Gastrocnemius medialis (tissue), 4 donors: ENCODE measurements at regions not wholly inside any gene's neighbourhood (a gene's known extent, or its start where the extent isn't known, plus 50 kb on each side); places are given as distances from the start of the nearest gene placed in this dataset.

Experiments used
- ATAC-seq, 2 donors: fragments of 150-250 bp; one replicate each; pipeline ENCODE4 v1.9.1; 2016
- DNase-seq, 2 donors: peaks; one replicate each; pipeline ENCODE4 v3.0.0-alpha.2; 2019
- H3K27ac ChIP-seq, 4 donors: fragments of 200-600 bp; sonication (generic); 1 replicate in 1 of 4; 2 replicates in 3 of 4; pipeline ENCODE4 v1.5.1; 2016 to 2018; ENCODE audit warnings: mild to moderate bottlenecking in 2 of 4, moderate library complexity in 1 of 4
- H3K27me3 ChIP-seq, 3 donors: fragments of 200-600 bp; sonication (generic) in 2 of 3; 1 replicate in 1 of 3; 2 replicates in 2 of 3; pipeline versions ENCODE4 v1.5.1 to v1.6.0; 2016 to 2019; ENCODE audit warnings: mild to moderate bottlenecking in 1 of 3, moderate library complexity in 1 of 3
- H3K36me3 ChIP-seq, 2 donors: fragments of 200-600 bp; sonication (generic) in 1 of 2; one replicate each; pipeline ENCODE4 v1.5.1; 2017 to 2018
- H3K4me1 ChIP-seq, 2 donors: fragments of 200-600 bp; sonication (generic) in 1 of 2; one replicate each; pipeline ENCODE4 v1.5.1; 2016 to 2017; ENCODE audit warnings: mild to moderate bottlenecking in 2 of 2
- H3K4me3 ChIP-seq, 4 donors: fragments of 200-600 bp; sonication (generic) in 3 of 4; 1 replicate in 1 of 4; 2 replicates in 3 of 4; pipeline ENCODE4 v1.5.1; 2016 to 2019; ENCODE audit warnings: mild to moderate bottlenecking in 2 of 4
- H3K9me3 ChIP-seq, 3 donors: fragments of 200-600 bp; sonication (generic) in 2 of 3; 1 replicate in 1 of 3; 2 replicates in 2 of 3; pipeline ENCODE4 v1.5.1; 2016 to 2019
- POLR2A ChIP-seq, 2 donors: fragments of 450-650 bp; IDR thresholded peaks; one replicate each; pipeline ENCODE4 v1.6.1; 2017; ENCODE audit warnings: antibody characterized with exemption in 2 of 2, mild to moderate bottlenecking in 2 of 2, moderate library complexity in 2 of 2
- in situ Hi-C, 4 donors: fragments of 200-750 bp; cut with MboI; loops; one replicate each; pipeline versions ENCODE4 v1.15.0 to v1.8.0; 2017; ENCODE audit warnings: low sequenced_read_pairs in 4 of 4
- intact Hi-C: fragments of 100-400 bp; cut with DNase I; formaldehyde crosslinking; loops from one replicate; pipeline ENCODE4 v1.15.1; 2023; ENCODE audit warnings: low total_unique reads
- TF ChIP-seq, protein P1 (sequence below), 5 experiments: fragments of 450-650 bp in 3 of 5; fragments of 200-600 bp in 2 of 5; sonication (generic) in 2 of 5; IDR thresholded peaks in 4 of 5; conservative IDR thresholded peaks in 1 of 5; 1 replicate in 4 of 5; 2 replicates in 1 of 5; pipeline ENCODE4 v1.5.1; 2016 to 2019; ENCODE audit warnings: antibody characterized with exemption in 5 of 5, mild to moderate bottlenecking in 3 of 5, moderate library complexity in 3 of 5

DNA sequence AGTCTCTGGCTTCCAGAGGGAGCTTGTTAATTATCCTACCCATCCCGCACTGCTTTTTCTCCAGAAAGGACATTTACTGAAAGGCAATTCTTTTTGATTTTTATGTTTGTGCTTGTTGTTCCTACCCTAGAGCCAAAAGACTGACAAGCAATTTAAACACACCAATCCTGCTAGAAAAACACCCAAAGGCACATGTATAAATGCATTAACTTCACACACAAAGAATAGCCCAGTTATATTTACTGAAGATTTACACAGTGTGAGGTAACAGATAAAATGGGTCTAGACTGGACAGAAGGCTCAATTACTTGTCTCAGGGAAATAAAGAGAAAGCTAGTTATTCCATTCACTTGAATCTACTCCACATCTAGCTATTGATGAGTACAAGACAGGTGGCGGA is 61.2 kb upstream of the NOCT start:
- in situ Hi-C loops, result no loop called here
- H3K9me3 ChIP-seq, result no peaks in the 10 kb centered on the region
- no peak for TF ChIP-seq POLR2A (IDR thresholded peaks at IDR 0.05)
- TF ChIP-seq, protein P1, sequence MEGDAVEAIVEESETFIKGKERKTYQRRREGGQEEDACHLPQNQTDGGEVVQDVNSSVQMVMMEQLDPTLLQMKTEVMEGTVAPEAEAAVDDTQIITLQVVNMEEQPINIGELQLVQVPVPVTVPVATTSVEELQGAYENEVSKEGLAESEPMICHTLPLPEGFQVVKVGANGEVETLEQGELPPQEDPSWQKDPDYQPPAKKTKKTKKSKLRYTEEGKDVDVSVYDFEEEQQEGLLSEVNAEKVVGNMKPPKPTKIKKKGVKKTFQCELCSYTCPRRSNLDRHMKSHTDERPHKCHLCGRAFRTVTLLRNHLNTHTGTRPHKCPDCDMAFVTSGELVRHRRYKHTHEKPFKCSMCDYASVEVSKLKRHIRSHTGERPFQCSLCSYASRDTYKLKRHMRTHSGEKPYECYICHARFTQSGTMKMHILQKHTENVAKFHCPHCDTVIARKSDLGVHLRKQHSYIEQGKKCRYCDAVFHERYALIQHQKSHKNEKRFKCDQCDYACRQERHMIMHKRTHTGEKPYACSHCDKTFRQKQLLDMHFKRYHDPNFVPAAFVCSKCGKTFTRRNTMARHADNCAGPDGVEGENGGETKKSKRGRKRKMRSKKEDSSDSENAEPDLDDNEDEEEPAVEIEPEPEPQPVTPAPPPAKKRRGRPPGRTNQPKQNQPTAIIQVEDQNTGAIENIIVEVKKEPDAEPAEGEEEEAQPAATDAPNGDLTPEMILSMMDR (IDR thresholded peaks at IDR 0.05 in 4 of 5, conservative IDR thresholded peaks at IDR 0.05 in 1 of 5), result no peak
- DNase-seq (no peak), ATAC-seq (no peak)
- H3K27ac ChIP-seq, result peak overlapping the region; percentile 24 to 74 (median 57)
- peaks cover 3 to 5% of the 10 kb centered on the region in 2 donors for H3K4me1 ChIP-seq
- intact Hi-C loops, result no loop called here
- no peak overlapping the region for H3K4me3 ChIP-seq
- no peaks in the 10 kb centered on the region for H3K27me3 ChIP-seq
- H3K36me3 ChIP-seq, result no peaks in the 10 kb centered on the region

DNA sequence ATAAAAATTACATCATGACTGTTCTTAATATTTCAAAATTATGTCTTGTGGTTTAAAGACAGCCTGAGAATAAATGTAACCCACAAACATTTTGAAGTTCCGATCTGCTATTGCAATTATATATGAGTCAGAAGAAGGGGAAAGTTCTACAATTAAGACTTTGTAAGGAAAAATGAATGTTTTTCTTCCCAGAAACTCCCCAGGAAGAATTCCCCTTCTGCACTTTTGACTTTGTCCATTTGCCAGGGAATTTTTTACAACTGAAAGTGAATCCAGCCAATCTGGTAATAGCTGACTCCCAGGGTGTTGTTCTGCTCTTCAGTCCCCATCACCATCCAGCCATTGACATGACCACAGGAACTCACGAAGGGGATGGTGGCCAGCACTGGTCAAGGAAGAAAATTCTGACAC is 61.6 kb upstream of the NOCT start:
- H3K36me3 ChIP-seq, result no peaks in the 10 kb centered on the region
- peaks cover 3 to 5% of the 10 kb centered on the region in 2 donors for H3K4me1 ChIP-seq
- TF ChIP-seq, protein P1 (IDR thresholded peaks at IDR 0.05 in 4 of 5, conservative IDR thresholded peaks at IDR 0.05 in 1 of 5), result no peak
- no peak for TF ChIP-seq POLR2A (IDR thresholded peaks at IDR 0.05)
- peak overlapping the region; percentile 24 to 74 (median 57) for H3K27ac ChIP-seq
- H3K4me3 ChIP-seq, result no peak overlapping the region
- no peaks in the 10 kb centered on the region for H3K9me3 ChIP-seq
- in situ Hi-C loops, result no loop called here
- H3K27me3 ChIP-seq, result no peaks in the 10 kb centered on the region
- no peak for DNase-seq
- peak; percentile 69 to 76 for ATAC-seq
- intact Hi-C loops, result no loop called here

DNA sequence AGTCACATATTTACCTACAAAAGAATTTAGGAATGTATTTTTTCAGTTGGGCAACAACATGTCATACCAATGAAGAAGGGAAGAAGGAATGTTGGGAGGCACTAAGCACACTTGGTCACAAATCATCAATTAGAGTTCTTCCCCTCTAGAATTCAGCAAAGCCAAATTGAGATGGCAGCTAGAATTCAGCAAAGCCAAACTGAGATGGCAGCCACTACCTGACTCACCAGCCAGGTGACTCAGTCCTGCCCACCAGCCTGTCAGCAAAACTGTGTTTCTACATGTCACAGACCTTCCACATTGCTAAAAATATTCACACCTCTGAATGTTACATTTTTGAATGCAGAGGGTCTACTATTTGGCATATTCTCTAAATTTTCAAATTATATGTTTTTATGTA is 63.2 kb upstream of the NOCT start:
- Histone ChIP-seq H3K36me3 (no peaks in the 10 kb centered on the region), H3K27ac (no peak overlapping the region), H3K4me1 (peaks cover 3 to 5% of the 10 kb centered on the region in 2 donors), H3K27me3 (no peaks in the 10 kb centered on the region), H3K9me3 (no peaks in the 10 kb centered on the region), H3K4me3 (no peak overlapping the region)
- TF ChIP-seq POLR2A (IDR thresholded peaks at IDR 0.05), result no peak
- TF ChIP-seq, protein P1 (IDR thresholded peaks at IDR 0.05 in 4 of 5, conservative IDR thresholded peaks at IDR 0.05 in 1 of 5), result no peak
- in situ Hi-C loops (no loop called here), intact Hi-C loops (no loop called here)
- DNase-seq, result no peak
- no peak for ATAC-seq

DNA sequence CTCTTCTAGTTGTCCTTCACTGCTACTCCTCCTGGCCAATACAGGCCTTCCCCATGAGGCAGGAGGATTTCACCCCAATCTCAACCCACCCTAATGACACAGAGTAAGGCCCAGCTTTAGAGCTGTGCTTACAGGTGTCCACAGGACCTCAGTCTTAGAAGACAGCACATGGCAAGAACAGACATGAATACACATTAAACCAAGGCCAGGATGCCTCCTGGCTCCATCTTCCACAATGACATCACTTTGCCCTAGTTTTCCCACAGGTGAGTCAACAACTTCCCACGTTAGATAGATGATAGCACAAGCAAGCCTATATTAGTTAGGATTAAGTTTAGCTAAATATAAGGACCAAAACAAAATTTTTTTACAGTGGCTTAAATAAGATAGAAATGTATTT is 63.8 kb upstream of the NOCT start:
- in situ Hi-C loops (no loop called here), intact Hi-C loops (no loop called here)
- Histone ChIP-seq H3K9me3 (no peaks in the 10 kb centered on the region), H3K36me3 (no peaks in the 10 kb centered on the region), H3K4me1 (peaks cover 3 to 5% of the 10 kb centered on the region in 2 donors), H3K27ac (no peak overlapping the region), H3K27me3 (no peaks in the 10 kb centered on the region), H3K4me3 (no peak overlapping the region)
- ATAC-seq, result no peak
- no peak for DNase-seq
- TF ChIP-seq, protein P1 (IDR thresholded peaks at IDR 0.05 in 4 of 5, conservative IDR thresholded peaks at IDR 0.05 in 1 of 5), result no peak
- no peak for TF ChIP-seq POLR2A (IDR thresholded peaks at IDR 0.05)

DNA sequence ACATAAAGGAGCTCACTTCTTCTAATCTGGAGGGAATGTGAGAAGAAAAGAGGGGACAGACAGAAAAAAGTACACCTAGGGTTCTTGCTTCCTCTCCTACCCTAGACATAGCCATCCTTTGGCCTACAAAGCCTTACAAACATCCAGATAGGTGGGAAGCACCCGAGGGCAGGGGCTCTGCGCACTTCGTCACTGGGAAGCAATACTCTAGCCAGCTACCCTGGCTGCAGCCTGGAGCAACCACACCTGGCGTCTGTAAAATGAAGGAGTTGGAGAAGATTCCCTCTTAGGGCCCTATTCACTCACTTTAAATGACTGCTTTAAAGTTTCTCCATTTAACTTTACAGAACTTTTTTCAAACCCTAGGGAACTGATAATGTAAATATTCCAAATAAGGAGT is 65.7 kb upstream of the NOCT start:
- ATAC-seq (no peak), DNase-seq (no peak)
- no peaks in the 10 kb centered on the region for H3K27me3 ChIP-seq
- no peak for TF ChIP-seq POLR2A (IDR thresholded peaks at IDR 0.05)
- TF ChIP-seq, protein P1 (IDR thresholded peaks at IDR 0.05 in 4 of 5, conservative IDR thresholded peaks at IDR 0.05 in 1 of 5), result no peak
- H3K9me3 ChIP-seq, result no peaks in the 10 kb centered on the region
- H3K4me1 ChIP-seq, result peaks cover 3 to 5% of the 10 kb centered on the region in 2 donors
- intact Hi-C loops (loop anchor here (10.0 kb wide), 1 partner anchor 915 kb away; no protein-coding TSS in a partner anchor), in situ Hi-C loops (no loop called here)
- no peak overlapping the region for H3K27ac ChIP-seq
- H3K36me3 ChIP-seq, result no peaks in the 10 kb centered on the region
- no peak overlapping the region for H3K4me3 ChIP-seq
